WTC11 (cell line): ENCODE measurements at regions not wholly inside any gene's neighbourhood (a gene's known extent, or its start where the extent isn't known, plus 50 kb on each side); places are given as distances from the start of the nearest gene placed in this dataset.

Experiments used
- ATAC-seq: fragments of 200-7000 bp; cut with Tn5 transposase; 2 replicates; pipeline ENCODE4 v1.10.0; 2021; ENCODE audit warnings: mild to moderate bottlenecking, moderate library complexity
- CTCF ChIA-PET: fragments of 300-600 bp; sonication (Branson Sonifier 250); formaldehyde crosslinking; loops from one replicate; lab custom pipeline; 2021; ENCODE audit warnings: antibody characterized with exemption; lab: Charles Lee
- POLR2A ChIA-PET: fragments of 350-600 bp; sonication (Branson Sonifier 250); formaldehyde crosslinking; loops from one replicate; lab custom pipeline; 2021; ENCODE audit warnings: antibody characterized with exemption; lab: Charles Lee
- DNase-seq: peaks from one replicate; pipeline ENCODE4 v3.0.0; 2021; ENCODE audit warnings: low spot score
- H3K27ac Mint-ChIP-seq: 2 replicates; pipeline ENCODE4 v1.8.0; 2021; ENCODE audit warnings: mixed read lengths
- H3K27me3 Mint-ChIP-seq: 2 replicates; pipeline ENCODE4 v1.8.0; 2021; ENCODE audit warnings: low read depth, mild to moderate bottlenecking, moderate library complexity, mixed read lengths
- H3K36me3 Mint-ChIP-seq: 2 replicates; pipeline ENCODE4 v1.8.0; 2021; ENCODE audit warnings: mixed read lengths
- H3K4me1 Mint-ChIP-seq: 2 replicates; pipeline ENCODE4 v1.8.0; 2022; ENCODE audit warnings: mixed read lengths
- H3K4me3 Mint-ChIP-seq: 2 replicates; pipeline ENCODE4 v1.8.0; 2021; ENCODE audit warnings: mild to moderate bottlenecking, moderate library complexity, mixed read lengths
- H3K9me3 Mint-ChIP-seq: 2 replicates; pipeline ENCODE4 v1.8.0; 2021; ENCODE audit warnings: mixed read lengths
- FOXJ3 ChIP-seq: sonication (generic); formaldehyde crosslinking; IDR thresholded peaks from 2 replicates; pipeline ENCODE4 v1.9.0; 2021; ENCODE audit warnings: missing genetic modification reagents, mild to moderate bottlenecking, borderline replicate concordance
- JUN ChIP-seq: sonication (generic); formaldehyde crosslinking; IDR thresholded peaks from 2 replicates; pipeline ENCODE4 v1.8.0; 2023; ENCODE audit warnings: mild to moderate bottlenecking, missing genetic modification reagents
- NFATC4 ChIP-seq: fragments of 250-450 bp; sonication (Bioruptor Pico); IDR thresholded peaks from 2 replicates; pipeline ENCODE4 v1.9.0; 2021; ENCODE audit warnings: mild to moderate bottlenecking
- NR3C1 ChIP-seq: sonication (generic); formaldehyde crosslinking; conservative IDR thresholded peaks from 2 replicates; pipeline ENCODE4 v1.8.1; 2023; ENCODE audit warnings: low read depth, mild to moderate bottlenecking, missing genetic modification reagents
- OVOL2 ChIP-seq: fragments of 250-450 bp; sonication (Bioruptor Pico); IDR thresholded peaks from 2 replicates; pipeline ENCODE4 v1.9.0; 2021; ENCODE audit warnings: mild to moderate bottlenecking, borderline replicate concordance
- ZNF121 ChIP-seq: sonication (generic); formaldehyde crosslinking; IDR thresholded peaks from 2 replicates; pipeline ENCODE4 v1.8.0; 2023; ENCODE audit warnings: missing genetic modification reagents
- ZNF138 ChIP-seq: sonication (generic); formaldehyde crosslinking; conservative IDR thresholded peaks from 2 replicates; pipeline ENCODE4 v1.8.1; 2022; ENCODE audit warnings: mild to moderate bottlenecking, moderate library complexity, missing genetic modification reagents
- ZNF263 ChIP-seq: sonication (generic); formaldehyde crosslinking; IDR thresholded peaks from 2 replicates; pipeline ENCODE4 v1.8.1; 2022; ENCODE audit warnings: low read depth, mild to moderate bottlenecking, moderate library complexity, missing genetic modification reagents
- ZNF416 ChIP-seq: fragments of 250-450 bp; sonication (Bioruptor Pico); IDR thresholded peaks from 2 replicates; pipeline ENCODE4 v1.9.0; 2021; ENCODE audit warnings: mild to moderate bottlenecking, inconsistent platforms
- ZNF671 ChIP-seq: fragments of 250-450 bp; sonication (Bioruptor Pico); IDR thresholded peaks from 2 replicates; pipeline ENCODE4 v1.8.0; 2021; ENCODE audit warnings: mild to moderate bottlenecking
- TF ChIP-seq, protein P1 (sequence below): sonication (generic); formaldehyde crosslinking; conservative IDR thresholded peaks from 2 replicates; pipeline ENCODE4 v1.8.1; 2023; ENCODE audit warnings: mild to moderate bottlenecking, low read depth, missing genetic modification reagents, moderate library complexity
- TF ChIP-seq, protein P2 (sequence below): sonication (generic); formaldehyde crosslinking; IDR thresholded peaks from 2 replicates; pipeline ENCODE4 v1.8.1; 2023; ENCODE audit warnings: mild to moderate bottlenecking, missing genetic modification reagents, moderate library complexity
- TF ChIP-seq, protein P3 (sequence below): sonication (generic); formaldehyde crosslinking; IDR thresholded peaks from 2 replicates; pipeline ENCODE4 v1.8.1; 2022; ENCODE audit warnings: low read depth, mild to moderate bottlenecking, moderate library complexity, missing genetic modification reagents, borderline replicate concordance
- TF ChIP-seq, protein P4 (sequence below): fragments of 250-450 bp; sonication (Bioruptor Pico); IDR thresholded peaks from 2 replicates; pipeline ENCODE4 v1.9.0; 2021; ENCODE audit warnings: moderate library complexity, mild to moderate bottlenecking, inconsistent platforms, borderline replicate concordance
- TF ChIP-seq, protein P5 (sequence below): fragments of 250-450 bp; sonication (Bioruptor Pico); IDR thresholded peaks from 2 replicates; pipeline ENCODE4 v1.9.0; 2021; ENCODE audit warnings: mild to moderate bottlenecking
- TF ChIP-seq, protein P6 (sequence below): sonication (generic); formaldehyde crosslinking; IDR thresholded peaks from 2 replicates; pipeline ENCODE4 v1.8.1; 2022; ENCODE audit warnings: low read depth, missing genetic modification reagents, borderline replicate concordance
- TF ChIP-seq, protein P7 (sequence below): sonication (generic); formaldehyde crosslinking; IDR thresholded peaks from 2 replicates; pipeline ENCODE4 v1.8.0; 2022; ENCODE audit warnings: mild to moderate bottlenecking, missing genetic modification reagents
- TF ChIP-seq, protein P8 (sequence below): fragments of 200-600 bp; IDR thresholded peaks from 2 replicates; pipeline ENCODE4 v1.8.0; 2022; ENCODE audit warnings: antibody characterized with exemption

DNA sequence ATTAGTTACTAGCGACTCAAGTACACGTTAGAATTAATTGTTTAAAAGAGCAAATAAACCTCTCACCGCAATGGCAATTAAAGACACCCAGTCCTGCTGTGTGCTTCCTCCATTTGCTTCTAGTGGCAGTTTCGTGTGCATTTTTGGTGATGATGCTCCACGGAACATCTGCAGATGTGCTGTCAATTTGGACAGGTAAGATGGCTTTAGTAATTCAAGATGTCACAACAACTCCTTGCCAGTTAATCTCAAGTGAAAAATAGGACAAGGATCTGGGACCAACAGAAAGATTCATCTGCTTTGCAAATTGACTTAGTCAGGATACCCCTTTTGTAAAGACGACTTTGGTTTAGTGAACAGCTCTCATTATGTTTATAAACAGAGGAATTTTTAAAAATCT lies 320.9 kb downstream of the GABRB3 start:
- H3K27me3 Mint-ChIP-seq, result no peaks in the 10 kb centered on the region
- H3K9me3 Mint-ChIP-seq, result peaks cover 11% of the 10 kb centered on the region
- POLR2A ChIA-PET, result no interaction called here
- TF ChIP-seq, protein P1, sequence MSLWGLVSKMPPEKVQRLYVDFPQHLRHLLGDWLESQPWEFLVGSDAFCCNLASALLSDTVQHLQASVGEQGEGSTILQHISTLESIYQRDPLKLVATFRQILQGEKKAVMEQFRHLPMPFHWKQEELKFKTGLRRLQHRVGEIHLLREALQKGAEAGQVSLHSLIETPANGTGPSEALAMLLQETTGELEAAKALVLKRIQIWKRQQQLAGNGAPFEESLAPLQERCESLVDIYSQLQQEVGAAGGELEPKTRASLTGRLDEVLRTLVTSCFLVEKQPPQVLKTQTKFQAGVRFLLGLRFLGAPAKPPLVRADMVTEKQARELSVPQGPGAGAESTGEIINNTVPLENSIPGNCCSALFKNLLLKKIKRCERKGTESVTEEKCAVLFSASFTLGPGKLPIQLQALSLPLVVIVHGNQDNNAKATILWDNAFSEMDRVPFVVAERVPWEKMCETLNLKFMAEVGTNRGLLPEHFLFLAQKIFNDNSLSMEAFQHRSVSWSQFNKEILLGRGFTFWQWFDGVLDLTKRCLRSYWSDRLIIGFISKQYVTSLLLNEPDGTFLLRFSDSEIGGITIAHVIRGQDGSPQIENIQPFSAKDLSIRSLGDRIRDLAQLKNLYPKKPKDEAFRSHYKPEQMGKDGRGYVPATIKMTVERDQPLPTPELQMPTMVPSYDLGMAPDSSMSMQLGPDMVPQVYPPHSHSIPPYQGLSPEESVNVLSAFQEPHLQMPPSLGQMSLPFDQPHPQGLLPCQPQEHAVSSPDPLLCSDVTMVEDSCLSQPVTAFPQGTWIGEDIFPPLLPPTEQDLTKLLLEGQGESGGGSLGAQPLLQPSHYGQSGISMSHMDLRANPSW (CRISPR knock-in tag), result no peak
- TF ChIP-seq, protein P2, sequence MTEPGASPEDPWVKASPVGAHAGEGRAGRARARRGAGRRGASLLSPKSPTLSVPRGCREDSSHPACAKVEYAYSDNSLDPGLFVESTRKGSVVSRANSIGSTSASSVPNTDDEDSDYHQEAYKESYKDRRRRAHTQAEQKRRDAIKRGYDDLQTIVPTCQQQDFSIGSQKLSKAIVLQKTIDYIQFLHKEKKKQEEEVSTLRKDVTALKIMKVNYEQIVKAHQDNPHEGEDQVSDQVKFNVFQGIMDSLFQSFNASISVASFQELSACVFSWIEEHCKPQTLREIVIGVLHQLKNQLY, result no peak
- TF ChIP-seq ZNF121 (no peak), ZNF263 (no peak), ZNF416 (CRISPR knock-in tag) (no peak), JUN (no peak), FOXJ3 (CRISPR knock-in tag) (no peak), NR3C1 (CRISPR knock-in tag) (no peak), ZNF671 (CRISPR knock-in tag) (no peak), OVOL2 (no peak), ZNF138 (CRISPR knock-in tag) (no peak), NFATC4 (CRISPR knock-in tag) (no peak)
- TF ChIP-seq, protein P3, sequence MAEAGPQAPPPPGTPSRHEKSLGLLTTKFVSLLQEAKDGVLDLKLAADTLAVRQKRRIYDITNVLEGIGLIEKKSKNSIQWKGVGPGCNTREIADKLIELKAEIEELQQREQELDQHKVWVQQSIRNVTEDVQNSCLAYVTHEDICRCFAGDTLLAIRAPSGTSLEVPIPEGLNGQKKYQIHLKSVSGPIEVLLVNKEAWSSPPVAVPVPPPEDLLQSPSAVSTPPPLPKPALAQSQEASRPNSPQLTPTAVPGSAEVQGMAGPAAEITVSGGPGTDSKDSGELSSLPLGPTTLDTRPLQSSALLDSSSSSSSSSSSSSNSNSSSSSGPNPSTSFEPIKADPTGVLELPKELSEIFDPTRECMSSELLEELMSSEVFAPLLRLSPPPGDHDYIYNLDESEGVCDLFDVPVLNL (CRISPR knock-in tag), result no peak
- TF ChIP-seq, protein P4, sequence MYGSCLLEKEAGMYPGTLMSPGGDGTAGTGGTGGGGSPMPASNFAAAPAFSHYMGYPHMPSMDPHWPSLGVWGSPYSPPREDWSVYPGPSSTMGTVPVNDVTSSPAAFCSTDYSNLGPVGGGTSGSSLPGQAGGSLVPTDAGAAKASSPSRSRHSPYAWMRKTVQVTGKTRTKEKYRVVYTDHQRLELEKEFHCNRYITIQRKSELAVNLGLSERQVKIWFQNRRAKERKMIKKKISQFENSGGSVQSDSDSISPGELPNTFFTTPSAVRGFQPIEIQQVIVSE, result no peak
- TF ChIP-seq, protein P5, sequence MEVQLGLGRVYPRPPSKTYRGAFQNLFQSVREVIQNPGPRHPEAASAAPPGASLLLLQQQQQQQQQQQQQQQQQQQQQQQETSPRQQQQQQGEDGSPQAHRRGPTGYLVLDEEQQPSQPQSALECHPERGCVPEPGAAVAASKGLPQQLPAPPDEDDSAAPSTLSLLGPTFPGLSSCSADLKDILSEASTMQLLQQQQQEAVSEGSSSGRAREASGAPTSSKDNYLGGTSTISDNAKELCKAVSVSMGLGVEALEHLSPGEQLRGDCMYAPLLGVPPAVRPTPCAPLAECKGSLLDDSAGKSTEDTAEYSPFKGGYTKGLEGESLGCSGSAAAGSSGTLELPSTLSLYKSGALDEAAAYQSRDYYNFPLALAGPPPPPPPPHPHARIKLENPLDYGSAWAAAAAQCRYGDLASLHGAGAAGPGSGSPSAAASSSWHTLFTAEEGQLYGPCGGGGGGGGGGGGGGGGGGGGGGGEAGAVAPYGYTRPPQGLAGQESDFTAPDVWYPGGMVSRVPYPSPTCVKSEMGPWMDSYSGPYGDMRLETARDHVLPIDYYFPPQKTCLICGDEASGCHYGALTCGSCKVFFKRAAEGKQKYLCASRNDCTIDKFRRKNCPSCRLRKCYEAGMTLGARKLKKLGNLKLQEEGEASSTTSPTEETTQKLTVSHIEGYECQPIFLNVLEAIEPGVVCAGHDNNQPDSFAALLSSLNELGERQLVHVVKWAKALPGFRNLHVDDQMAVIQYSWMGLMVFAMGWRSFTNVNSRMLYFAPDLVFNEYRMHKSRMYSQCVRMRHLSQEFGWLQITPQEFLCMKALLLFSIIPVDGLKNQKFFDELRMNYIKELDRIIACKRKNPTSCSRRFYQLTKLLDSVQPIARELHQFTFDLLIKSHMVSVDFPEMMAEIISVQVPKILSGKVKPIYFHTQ (CRISPR knock-in tag), result no peak
- TF ChIP-seq, protein P6, sequence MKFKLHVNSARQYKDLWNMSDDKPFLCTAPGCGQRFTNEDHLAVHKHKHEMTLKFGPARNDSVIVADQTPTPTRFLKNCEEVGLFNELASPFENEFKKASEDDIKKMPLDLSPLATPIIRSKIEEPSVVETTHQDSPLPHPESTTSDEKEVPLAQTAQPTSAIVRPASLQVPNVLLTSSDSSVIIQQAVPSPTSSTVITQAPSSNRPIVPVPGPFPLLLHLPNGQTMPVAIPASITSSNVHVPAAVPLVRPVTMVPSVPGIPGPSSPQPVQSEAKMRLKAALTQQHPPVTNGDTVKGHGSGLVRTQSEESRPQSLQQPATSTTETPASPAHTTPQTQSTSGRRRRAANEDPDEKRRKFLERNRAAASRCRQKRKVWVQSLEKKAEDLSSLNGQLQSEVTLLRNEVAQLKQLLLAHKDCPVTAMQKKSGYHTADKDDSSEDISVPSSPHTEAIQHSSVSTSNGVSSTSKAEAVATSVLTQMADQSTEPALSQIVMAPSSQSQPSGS (CRISPR knock-in tag), result no peak
- TF ChIP-seq, protein P7, sequence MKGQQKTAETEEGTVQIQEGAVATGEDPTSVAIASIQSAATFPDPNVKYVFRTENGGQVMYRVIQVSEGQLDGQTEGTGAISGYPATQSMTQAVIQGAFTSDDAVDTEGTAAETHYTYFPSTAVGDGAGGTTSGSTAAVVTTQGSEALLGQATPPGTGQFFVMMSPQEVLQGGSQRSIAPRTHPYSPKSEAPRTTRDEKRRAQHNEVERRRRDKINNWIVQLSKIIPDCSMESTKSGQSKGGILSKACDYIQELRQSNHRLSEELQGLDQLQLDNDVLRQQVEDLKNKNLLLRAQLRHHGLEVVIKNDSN (CRISPR knock-in tag), result no peak
- TF ChIP-seq, protein P8, sequence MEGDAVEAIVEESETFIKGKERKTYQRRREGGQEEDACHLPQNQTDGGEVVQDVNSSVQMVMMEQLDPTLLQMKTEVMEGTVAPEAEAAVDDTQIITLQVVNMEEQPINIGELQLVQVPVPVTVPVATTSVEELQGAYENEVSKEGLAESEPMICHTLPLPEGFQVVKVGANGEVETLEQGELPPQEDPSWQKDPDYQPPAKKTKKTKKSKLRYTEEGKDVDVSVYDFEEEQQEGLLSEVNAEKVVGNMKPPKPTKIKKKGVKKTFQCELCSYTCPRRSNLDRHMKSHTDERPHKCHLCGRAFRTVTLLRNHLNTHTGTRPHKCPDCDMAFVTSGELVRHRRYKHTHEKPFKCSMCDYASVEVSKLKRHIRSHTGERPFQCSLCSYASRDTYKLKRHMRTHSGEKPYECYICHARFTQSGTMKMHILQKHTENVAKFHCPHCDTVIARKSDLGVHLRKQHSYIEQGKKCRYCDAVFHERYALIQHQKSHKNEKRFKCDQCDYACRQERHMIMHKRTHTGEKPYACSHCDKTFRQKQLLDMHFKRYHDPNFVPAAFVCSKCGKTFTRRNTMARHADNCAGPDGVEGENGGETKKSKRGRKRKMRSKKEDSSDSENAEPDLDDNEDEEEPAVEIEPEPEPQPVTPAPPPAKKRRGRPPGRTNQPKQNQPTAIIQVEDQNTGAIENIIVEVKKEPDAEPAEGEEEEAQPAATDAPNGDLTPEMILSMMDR, result no peak
- no peak overlapping the region for H3K27ac Mint-ChIP-seq
- H3K4me3 Mint-ChIP-seq, result no peak overlapping the region
- peaks cover 7% of the 10 kb centered on the region for H3K36me3 Mint-ChIP-seq
- no peak for DNase-seq
- no peak for ATAC-seq
- peaks cover 12% of the 10 kb centered on the region for H3K4me1 Mint-ChIP-seq
- CTCF ChIA-PET, result no interaction called here
